Caco-2 (cell line): ENCODE measurements at regions not wholly inside any gene's neighbourhood (a gene's known extent, or its start where the extent isn't known, plus 50 kb on each side); places are given as distances from the start of the nearest gene placed in this dataset.
A peak's percentile ranks its signal among the peaks of the same experiment; 100 is the strongest.
"Not testable (repeated sequence)": the region's sequence is repeated elsewhere in the genome, so short reads cannot be mapped to it uniquely, and the experiment has no call there.

Source experiments
- BruUV-seq: library from RNA; stranded (reverse); fragments of 400-500 nt; replicated peaks from 2 replicates; lab custom pipeline; 2021; lab: Mats Ljungman, UMichigan
- CTCF ChIA-PET: fragments of 300-600 bp; sonication (Branson Sonifier 250); formaldehyde crosslinking; loops from one replicate; lab custom pipeline; 2022; ENCODE audit warnings: antibody characterized with exemption; lab: Charles Lee
- POLR2A ChIA-PET: fragments of 300-600 bp; sonication (Branson Sonifier 250); formaldehyde crosslinking; loops from one replicate; lab custom pipeline; 2022; ENCODE audit warnings: antibody characterized with exemption; lab: Charles Lee
- DNase-seq, 2 experiments: peaks; one replicate each; pipeline versions ENCODE4 v3.0.0 to v3.0.0-alpha.2; 2020 to 2022
- H3K27me3 ChIP-seq: replicated peaks from 2 replicates; pipeline ENCODE4 v1.6.0; 2011; ENCODE audit warnings: low read length; ENCODE audit not compliant: control insufficient read depth, insufficient read depth
- H3K36me3 ChIP-seq: 2 replicates; pipeline ENCODE4 v1.5.1; 2011; ENCODE audit warnings: low read length; ENCODE audit not compliant: control insufficient read depth, insufficient read depth
- H3K4me1 ChIP-seq: fragments of 250-450 bp; sonication (Bioruptor Pico); 2 replicates; pipeline ENCODE4 v1.5.1; 2020; ENCODE audit warnings: mild to moderate bottlenecking
- H3K4me3 ChIP-seq: 2 replicates; pipeline ENCODE4 v1.5.1; 2011; ENCODE audit warnings: low read depth, mild to moderate bottlenecking, control low read depth, low read length
- H3K9me3 ChIP-seq: fragments of 250-450 bp; sonication (Bioruptor Pico); 2 replicates; pipeline ENCODE4 v1.5.1; 2020; ENCODE audit warnings: mild to moderate bottlenecking, moderate library complexity
- H3K27ac Mint-ChIP-seq: one replicate; pipeline ENCODE4 v1.8.0; 2022; ENCODE audit warnings: mixed read lengths; ENCODE audit not compliant: unreplicated experiment
- H3K27me3 Mint-ChIP-seq: one replicate; pipeline ENCODE4 v1.8.0; 2022; ENCODE audit warnings: mixed read lengths; ENCODE audit not compliant: insufficient read depth, unreplicated experiment
- H3K36me3 Mint-ChIP-seq: one replicate; pipeline ENCODE4 v1.8.0; 2022; ENCODE audit warnings: mild to moderate bottlenecking, mixed read lengths; ENCODE audit not compliant: insufficient read depth, unreplicated experiment
- H3K4me1 Mint-ChIP-seq: one replicate; pipeline ENCODE4 v1.8.0; 2022; ENCODE audit warnings: low read depth, mixed read lengths; ENCODE audit not compliant: unreplicated experiment
- H3K4me3 Mint-ChIP-seq: one replicate; pipeline ENCODE4 v1.8.0; 2022; ENCODE audit warnings: mild to moderate bottlenecking, moderate library complexity, mixed read lengths; ENCODE audit not compliant: unreplicated experiment
- H3K9me3 Mint-ChIP-seq: one replicate; pipeline ENCODE4 v1.8.0; 2022; ENCODE audit warnings: mixed read lengths; ENCODE audit not compliant: unreplicated experiment
- CTCF ChIP-seq, 2 experiments: fragments of 200-600 bp in 1 of 2; IDR thresholded peaks; 1 replicate in 1 of 2; 2 replicates in 1 of 2; pipeline versions ENCODE4 v1.5.1 to v1.8.0; 2011 to 2022; ENCODE audit warnings: antibody characterized with exemption in 1 of 2, control low read depth in 1 of 2, inconsistent platforms in 1 of 2, low read depth in 1 of 2, low read length in 1 of 2, mild to moderate bottlenecking in 1 of 2, moderate library complexity in 1 of 2; ENCODE audit not compliant: insufficient read depth in 1 of 2, severe bottlenecking in 1 of 2, unreplicated experiment in 1 of 2
- intact Hi-C: fragments of 100-400 bp; cut with micrococcal nuclease; formaldehyde crosslinking; loops from one replicate; pipeline ENCODE4 v1.10.0; 2022; ENCODE audit not compliant: unreplicated experiment

- Histone ChIP-seq H3K27me3 (no peaks in the 10 kb centered on the region), H3K4me3 (no peak overlapping the region), H3K9me3 (no peaks in the 10 kb centered on the region), H3K4me1 (no peaks in the 10 kb centered on the region), H3K36me3 (no peaks in the 10 kb centered on the region)
- intact Hi-C loops, result no loop called here
- Mint-ChIP-seq H3K4me1 (no peaks in the 10 kb centered on the region), H3K9me3 (no peaks in the 10 kb centered on the region), H3K27me3 (peaks cover 3% of the 10 kb centered on the region), H3K36me3 (no peaks in the 10 kb centered on the region), H3K4me3 (no peak overlapping the region), H3K27ac (no peak overlapping the region)
- TF ChIP-seq CTCF (IDR thresholded peaks at IDR 0.05; ENCODE audit: insufficient read depth in 1 of 2, low read depth in 1 of 2, low read length in 1 of 2, severe bottlenecking in 1 of 2, unreplicated experiment in 1 of 2), result no peak
- BruUV-seq, result no TSS peak
- DNase-seq, result no peak
- CTCF ChIA-PET, result no interaction called here
- POLR2A ChIA-PET, result no interaction called here
Measured at GRCh38 chrX:151042842-151043241, 59.7 kb downstream of the HMGB3 start.

GRCh38 chrX:151066373-151066772 is 83.2 kb downstream of the HMGB3 start:
- BruUV-seq, H3K4me3 Mint-ChIP-seq, CTCF ChIA-PET, H3K9me3 ChIP-seq, H3K36me3 Mint-ChIP-seq, H3K9me3 Mint-ChIP-seq, H3K27ac Mint-ChIP-seq, intact Hi-C loops, DNase-seq, H3K4me3 ChIP-seq, H3K4me1 ChIP-seq, H3K27me3 ChIP-seq, POLR2A ChIA-PET, H3K27me3 Mint-ChIP-seq, H3K36me3 ChIP-seq, H3K4me1 Mint-ChIP-seq: not testable (repeated sequence)

- no TSS peak for BruUV-seq
- H3K9me3 ChIP-seq, result no peaks in the 10 kb centered on the region
- no peak overlapping the region for H3K4me3 Mint-ChIP-seq
- H3K27ac Mint-ChIP-seq, result no peak overlapping the region
- intact Hi-C loops, result no loop called here
- H3K4me1 Mint-ChIP-seq, result no peaks in the 10 kb centered on the region
- H3K9me3 Mint-ChIP-seq, result no peaks in the 10 kb centered on the region
- TF ChIP-seq CTCF (IDR thresholded peaks at IDR 0.05; ENCODE audit: insufficient read depth in 1 of 2, low read depth in 1 of 2, low read length in 1 of 2, severe bottlenecking in 1 of 2, unreplicated experiment in 1 of 2), result no peak
- H3K36me3 Mint-ChIP-seq, result no peaks in the 10 kb centered on the region
- no peak for DNase-seq
- peaks cover 2% of the 10 kb centered on the region for H3K27me3 Mint-ChIP-seq
- H3K27me3 ChIP-seq, result no peaks in the 10 kb centered on the region
- ChIA-PET POLR2A (no interaction called here), CTCF (no interaction called here)
- no peaks in the 10 kb centered on the region for H3K36me3 ChIP-seq
- H3K4me1 ChIP-seq, result no peaks in the 10 kb centered on the region
- no peak overlapping the region for H3K4me3 ChIP-seq
Measured at GRCh38 chrX:151073767-151074166, 90.6 kb downstream of the HMGB3 start.

- TF ChIP-seq CTCF (IDR thresholded peaks at IDR 0.05; ENCODE audit: insufficient read depth in 1 of 2, low read depth in 1 of 2, low read length in 1 of 2, severe bottlenecking in 1 of 2, unreplicated experiment in 1 of 2), result no peak
- H3K27me3 ChIP-seq, result no peaks in the 10 kb centered on the region
- Mint-ChIP-seq H3K36me3 (no peaks in the 10 kb centered on the region), H3K4me1 (no peaks in the 10 kb centered on the region), H3K9me3 (no peaks in the 10 kb centered on the region), H3K27me3 (peaks cover 6% of the 10 kb centered on the region), H3K4me3 (no peak overlapping the region), H3K27ac (no peak overlapping the region)
- no peaks in the 10 kb centered on the region for H3K4me1 ChIP-seq
- CTCF ChIA-PET, result interaction anchor here (2.9 kb wide), 1 partner anchor 309 kb away, joined by 33 read pairs; no protein-coding TSS in a partner anchor
- no TSS peak for BruUV-seq
- POLR2A ChIA-PET, result no interaction called here
- no peaks in the 10 kb centered on the region for H3K36me3 ChIP-seq
- no peaks in the 10 kb centered on the region for H3K9me3 ChIP-seq
- DNase-seq, result peak in 1 of 2 experiments; percentile 31
- no peak overlapping the region for H3K4me3 ChIP-seq
- intact Hi-C loops, result loop anchor here (5.0 kb wide), 1 partner anchor 99 kb away; the partner anchor contains the start of gene HMGB3
Measured at GRCh38 chrX:151081016-151081415, 95.4 kb upstream of the GPR50 start.
